ENCODE measurements at regions not wholly inside any gene's neighbourhood (a gene's known extent, or its start where the extent isn't known, plus 50 kb on each side); places are given as distances from the start of the nearest gene placed in this dataset.

DNA sequence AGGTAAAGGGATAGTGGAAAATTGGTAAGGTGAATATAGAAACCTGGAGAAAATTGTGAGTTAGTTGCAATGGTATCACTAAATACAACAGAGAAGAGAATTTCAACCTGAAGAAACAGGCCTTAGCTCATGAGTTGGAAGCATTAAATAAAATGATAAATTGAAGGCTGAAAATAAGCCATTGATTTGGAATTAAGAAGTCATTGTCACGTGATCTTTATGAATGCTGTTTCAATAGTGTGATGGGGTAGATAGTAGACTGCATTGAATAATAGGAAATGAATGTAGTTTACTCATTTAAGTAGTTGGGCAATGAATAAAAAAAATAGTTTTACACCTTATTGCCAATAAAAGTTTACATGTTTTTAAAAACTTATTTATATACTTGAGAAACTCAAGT lies 88.5 kb upstream of the ADGRB3 start:
- DNase-seq: no peak
- TF ChIP-seq, protein P1, sequence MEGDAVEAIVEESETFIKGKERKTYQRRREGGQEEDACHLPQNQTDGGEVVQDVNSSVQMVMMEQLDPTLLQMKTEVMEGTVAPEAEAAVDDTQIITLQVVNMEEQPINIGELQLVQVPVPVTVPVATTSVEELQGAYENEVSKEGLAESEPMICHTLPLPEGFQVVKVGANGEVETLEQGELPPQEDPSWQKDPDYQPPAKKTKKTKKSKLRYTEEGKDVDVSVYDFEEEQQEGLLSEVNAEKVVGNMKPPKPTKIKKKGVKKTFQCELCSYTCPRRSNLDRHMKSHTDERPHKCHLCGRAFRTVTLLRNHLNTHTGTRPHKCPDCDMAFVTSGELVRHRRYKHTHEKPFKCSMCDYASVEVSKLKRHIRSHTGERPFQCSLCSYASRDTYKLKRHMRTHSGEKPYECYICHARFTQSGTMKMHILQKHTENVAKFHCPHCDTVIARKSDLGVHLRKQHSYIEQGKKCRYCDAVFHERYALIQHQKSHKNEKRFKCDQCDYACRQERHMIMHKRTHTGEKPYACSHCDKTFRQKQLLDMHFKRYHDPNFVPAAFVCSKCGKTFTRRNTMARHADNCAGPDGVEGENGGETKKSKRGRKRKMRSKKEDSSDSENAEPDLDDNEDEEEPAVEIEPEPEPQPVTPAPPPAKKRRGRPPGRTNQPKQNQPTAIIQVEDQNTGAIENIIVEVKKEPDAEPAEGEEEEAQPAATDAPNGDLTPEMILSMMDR (IDR thresholded peaks at IDR 0.05; ENCODE audit: borderline replicate concordance): no peak
- peaks cover 11% of the 10 kb centered on the region for H3K9me3 ChIP-seq (replicated peaks)
- H3K4me3 ChIP-seq: no peak overlapping the region
- no peak overlapping the region for H3K27ac ChIP-seq (replicated peaks)
- no peaks in the 10 kb centered on the region for H3K27me3 ChIP-seq (ENCODE audit: low read depth)
- intact Hi-C loops (cut with micrococcal nuclease): no loop called here
- no peaks in the 10 kb centered on the region for H3K36me3 ChIP-seq
- no peaks in the 10 kb centered on the region for H3K4me1 ChIP-seq

DNA sequence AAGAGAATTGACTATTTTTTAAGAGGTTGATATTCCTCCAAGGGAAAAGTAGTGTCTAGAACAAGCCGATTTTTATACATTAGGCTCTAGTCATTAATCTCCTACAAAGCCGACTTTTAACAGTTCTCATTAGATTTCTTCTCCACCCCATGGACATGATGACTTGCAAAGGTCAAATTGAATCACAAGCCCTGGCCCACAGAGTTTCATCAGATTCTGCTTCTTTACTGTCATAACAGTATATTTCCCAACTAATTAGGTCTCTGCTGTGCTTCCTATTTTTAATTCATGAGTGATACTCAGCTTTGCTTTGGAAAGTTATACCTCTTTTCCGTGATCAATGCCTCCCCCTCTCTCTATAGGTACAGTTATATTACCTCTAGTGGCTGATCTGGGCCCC lies 90.6 kb upstream of the ADGRB3 start:
- TF ChIP-seq, protein P1 (IDR thresholded peaks at IDR 0.05; ENCODE audit: borderline replicate concordance): no peak
- no peak overlapping the region for H3K27ac ChIP-seq (replicated peaks)
- H3K4me1 ChIP-seq: no peaks in the 10 kb centered on the region
- no peaks in the 10 kb centered on the region for H3K27me3 ChIP-seq (ENCODE audit: low read depth)
- H3K4me3 ChIP-seq: no peak overlapping the region
- no peaks in the 10 kb centered on the region for H3K36me3 ChIP-seq
- DNase-seq: no peak
- H3K9me3 ChIP-seq (replicated peaks): peaks cover 11% of the 10 kb centered on the region
- intact Hi-C loops (cut with micrococcal nuclease): no loop called here

DNA sequence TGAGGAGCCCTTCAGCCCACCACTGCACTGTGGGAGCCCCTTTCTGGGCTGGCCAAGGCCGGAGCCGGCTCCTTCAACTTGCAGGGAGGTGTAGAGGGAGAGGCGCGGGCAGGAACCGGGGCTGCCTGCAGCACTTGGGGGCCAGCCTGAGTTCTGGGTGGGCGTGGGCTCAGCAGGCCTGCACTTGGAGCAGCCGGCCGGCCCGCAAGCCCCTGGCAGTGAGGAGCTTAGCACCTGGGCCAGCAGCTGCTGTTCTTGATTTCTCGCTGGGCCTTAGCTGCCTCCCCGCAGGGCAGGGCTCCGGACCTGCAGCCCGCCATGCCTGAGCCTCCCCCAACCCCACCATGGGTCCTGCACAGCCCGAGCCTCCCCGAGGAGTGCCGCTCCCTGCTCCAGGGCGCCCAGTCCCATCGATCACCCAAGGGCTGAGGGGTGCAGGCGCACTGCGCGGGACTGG lies 101.7 kb upstream of the ADGRB3 start:
- intact Hi-C loops (cut with micrococcal nuclease): no loop called here
- Histone ChIP-seq H3K4me1 (no peaks in the 10 kb centered on the region), H3K36me3 (no peaks in the 10 kb centered on the region), H3K27me3 (ENCODE audit: low read depth) (no peaks in the 10 kb centered on the region), H3K4me3 (no peak overlapping the region), H3K27ac (replicated peaks) (no peak overlapping the region), H3K9me3 (replicated peaks) (peaks cover 11% of the 10 kb centered on the region)
- TF ChIP-seq, protein P1 (IDR thresholded peaks at IDR 0.05; ENCODE audit: borderline replicate concordance): no peak
- no peak for DNase-seq

DNA sequence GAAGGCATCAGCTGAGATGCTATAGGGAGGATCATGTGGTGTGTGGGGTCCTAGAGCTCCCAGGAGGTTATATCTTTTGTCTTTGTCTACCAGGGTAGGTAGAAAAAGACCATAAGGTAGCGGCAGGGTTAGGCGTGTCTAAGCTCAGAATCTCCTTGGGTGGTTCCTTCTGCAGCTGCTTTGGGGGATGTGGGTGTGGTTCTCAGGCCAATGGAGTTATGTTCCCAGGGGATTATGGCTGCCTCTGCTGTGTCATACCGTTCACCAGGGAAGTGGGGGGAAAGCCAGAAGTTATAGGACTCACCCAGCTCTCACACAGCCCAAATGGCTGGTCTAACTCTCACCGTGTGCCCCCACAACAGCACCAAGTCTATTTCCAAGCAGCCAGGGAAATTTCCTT lies 107.4 kb upstream of the ADGRB3 start:
- intact Hi-C loops (cut with micrococcal nuclease): no loop called here
- Histone ChIP-seq H3K27ac (replicated peaks) (no peak overlapping the region), H3K9me3 (replicated peaks) (peaks cover 22% of the 10 kb centered on the region), H3K27me3 (ENCODE audit: low read depth) (no peaks in the 10 kb centered on the region), H3K36me3 (no peaks in the 10 kb centered on the region), H3K4me1 (no peaks in the 10 kb centered on the region), H3K4me3 (no peak overlapping the region)
- no peak for DNase-seq
- TF ChIP-seq, protein P1 (IDR thresholded peaks at IDR 0.05; ENCODE audit: borderline replicate concordance): no peak

DNA sequence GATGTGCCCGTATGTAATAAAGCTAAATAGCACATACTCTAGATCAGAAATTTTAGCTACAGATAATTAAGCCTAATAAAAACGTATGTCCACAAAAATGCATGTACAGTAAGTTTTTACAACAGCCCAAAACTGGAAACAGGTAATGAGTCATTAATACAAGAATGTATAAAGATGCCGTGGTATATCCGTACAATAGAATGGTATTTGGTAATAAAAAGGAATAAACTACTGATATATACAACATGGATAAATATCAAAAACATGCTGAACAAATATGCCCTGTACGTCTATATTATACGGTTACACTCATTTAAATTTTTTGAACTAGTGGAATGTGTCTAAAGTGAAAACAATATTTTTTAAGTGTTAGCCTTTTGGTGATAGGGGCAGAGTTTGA lies 128.2 kb upstream of the ADGRB3 start:
- no peaks in the 10 kb centered on the region for H3K9me3 ChIP-seq (replicated peaks)
- H3K4me3 ChIP-seq: no peak overlapping the region
- intact Hi-C loops (cut with micrococcal nuclease): no loop called here
- H3K27me3 ChIP-seq (ENCODE audit: low read depth): no peaks in the 10 kb centered on the region
- no peaks in the 10 kb centered on the region for H3K36me3 ChIP-seq
- H3K4me1 ChIP-seq: no peaks in the 10 kb centered on the region
- no peak overlapping the region for H3K27ac ChIP-seq (replicated peaks)
- DNase-seq: no peak
- TF ChIP-seq, protein P1 (IDR thresholded peaks at IDR 0.05; ENCODE audit: borderline replicate concordance): no peak

DNA sequence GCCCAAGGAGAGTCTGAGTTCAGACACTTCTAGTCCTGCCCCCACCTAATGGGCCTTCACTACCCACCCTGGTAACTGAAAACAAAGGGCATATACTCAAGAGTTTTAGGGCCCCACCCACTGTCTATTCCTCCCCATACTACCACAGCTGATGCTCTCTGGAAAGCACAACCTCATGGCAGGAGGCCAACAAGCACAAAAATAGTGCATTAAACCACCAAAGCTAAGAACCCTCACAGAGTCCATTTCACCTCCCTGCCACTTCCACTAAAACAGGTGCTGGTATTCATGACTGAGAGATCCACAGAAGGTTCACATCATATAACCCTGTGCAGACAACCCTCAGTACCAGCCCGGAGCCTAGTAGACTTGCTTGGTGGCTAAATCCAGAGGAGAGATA lies 132.1 kb upstream of the ADGRB3 start:
- Histone ChIP-seq H3K36me3 (no peaks in the 10 kb centered on the region), H3K27me3 (ENCODE audit: low read depth) (no peaks in the 10 kb centered on the region), H3K27ac (replicated peaks) (no peak overlapping the region), H3K9me3 (replicated peaks) (no peaks in the 10 kb centered on the region), H3K4me1 (no peaks in the 10 kb centered on the region), H3K4me3 (no peak overlapping the region)
- TF ChIP-seq, protein P1 (IDR thresholded peaks at IDR 0.05; ENCODE audit: borderline replicate concordance): no peak
- no peak for DNase-seq
- intact Hi-C loops (cut with micrococcal nuclease): no loop called here

All from left ventricle myocardium inferior (tissue), 1 donor.